ENCODE measurements at regions not wholly inside any gene's neighbourhood (a gene's known extent, or its start where the extent isn't known, plus 50 kb on each side); places are given as distances from the start of the nearest gene placed in this dataset.

DNA sequence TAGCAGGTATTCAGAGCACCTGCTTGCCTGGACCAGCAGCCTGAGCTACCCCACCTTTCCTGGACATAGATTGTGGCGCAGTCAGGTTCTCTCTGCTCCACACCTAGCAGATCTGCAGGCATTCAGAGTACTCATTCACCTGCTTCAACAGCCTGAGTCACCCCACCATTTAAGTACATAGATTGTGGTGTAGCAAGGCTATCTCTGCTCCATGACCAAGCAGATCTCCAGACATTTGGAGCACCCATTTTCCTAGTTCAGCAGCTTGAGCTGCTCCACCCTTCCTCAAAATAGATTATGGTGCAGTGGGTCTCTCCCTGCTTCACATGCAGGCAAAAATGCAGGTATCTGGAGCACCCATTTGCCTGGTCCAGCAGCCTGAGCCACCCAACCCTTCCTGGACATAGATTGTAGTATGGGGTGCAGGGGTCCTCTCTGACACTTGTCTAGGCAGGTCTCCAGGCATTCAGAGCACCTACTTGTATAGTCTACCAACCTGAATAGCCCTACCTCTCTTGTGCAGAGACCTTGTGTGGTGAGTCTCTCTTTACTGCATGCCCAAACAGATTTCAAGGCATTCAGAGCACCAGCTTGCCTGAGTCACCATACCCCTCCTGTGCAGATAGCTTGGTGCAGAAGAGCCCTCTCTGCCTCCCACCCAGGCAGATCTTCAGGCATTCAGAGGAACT lies 466.0 kb upstream of the THBS1 start:
- no peak for DNase-seq (ENCODE audit: low read depth, low spot score)

DNA sequence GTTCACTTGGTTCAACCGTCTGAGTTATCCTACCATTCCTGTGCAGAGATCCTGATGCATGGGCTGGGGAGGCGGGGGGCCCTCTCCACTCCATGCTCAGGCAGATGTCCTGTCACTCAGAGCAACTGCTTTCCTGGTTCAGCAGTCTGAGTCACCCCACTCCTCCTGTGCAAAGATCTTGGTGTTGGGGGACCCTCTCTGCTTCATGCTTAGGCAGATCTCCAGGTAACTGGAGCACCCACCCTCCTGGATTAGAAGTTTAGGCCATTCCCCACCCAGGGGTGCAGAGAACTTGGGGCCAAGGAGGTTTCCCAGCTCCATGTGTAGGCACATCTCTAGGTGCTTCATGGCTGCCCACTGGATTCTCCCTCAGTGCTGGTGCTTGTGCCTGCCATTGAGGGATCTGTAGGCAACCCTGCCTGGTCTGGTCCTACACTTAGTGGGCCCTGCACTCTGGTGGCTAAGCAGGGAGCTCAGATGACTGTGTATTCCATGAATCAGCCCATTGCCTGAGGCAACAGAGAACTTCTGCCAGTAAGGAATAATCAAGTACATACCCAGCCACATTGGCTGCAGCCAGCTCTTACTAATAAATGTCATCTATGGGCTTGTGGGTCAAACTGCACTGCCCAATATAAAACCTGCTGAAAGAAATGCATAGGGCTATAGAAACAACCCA lies 465.4 kb upstream of the THBS1 start:
- no peak for DNase-seq (ENCODE audit: low read depth, low spot score)

DNA sequence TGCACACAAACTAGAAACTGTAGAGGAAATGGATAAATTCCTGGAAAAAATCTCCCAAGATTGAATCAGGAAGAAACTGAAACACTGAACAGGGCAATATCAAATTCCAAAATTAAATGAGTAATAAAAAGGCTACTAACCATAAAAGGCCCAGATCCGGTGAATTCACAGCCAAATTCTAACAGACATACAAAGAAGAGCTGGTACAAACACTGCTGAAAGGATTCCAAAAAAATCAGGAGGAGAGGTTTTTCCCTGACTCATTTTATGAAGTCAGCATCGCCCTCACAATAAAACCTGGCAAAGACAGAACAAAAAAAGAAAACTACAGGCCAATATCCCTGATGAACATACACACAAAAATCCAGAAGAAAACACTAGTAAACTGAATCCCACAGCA lies 462.4 kb upstream of the THBS1 start:
- DNase-seq (ENCODE audit: low read depth, low spot score) = no peak

DNA sequence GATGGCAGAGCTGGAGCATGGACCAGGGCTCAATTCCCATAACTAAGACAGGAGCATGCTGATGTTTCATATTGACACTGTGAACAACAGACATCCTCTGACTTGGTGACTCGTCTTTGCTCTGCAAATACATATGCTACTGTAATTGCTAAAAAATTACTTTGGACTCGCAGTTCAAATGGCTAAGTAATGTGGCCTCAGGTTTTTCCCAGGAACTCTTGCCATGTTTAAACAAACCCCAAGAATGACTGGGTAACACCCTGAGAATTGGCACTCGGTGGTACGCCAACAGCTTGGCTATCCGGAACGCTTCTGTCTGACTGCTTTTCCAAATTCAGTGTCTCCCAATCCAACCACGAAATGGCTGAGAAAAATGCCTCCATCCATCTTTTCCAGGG lies 456.7 kb upstream of the THBS1 start:
- no peak for DNase-seq (ENCODE audit: low read depth, low spot score)

DNA sequence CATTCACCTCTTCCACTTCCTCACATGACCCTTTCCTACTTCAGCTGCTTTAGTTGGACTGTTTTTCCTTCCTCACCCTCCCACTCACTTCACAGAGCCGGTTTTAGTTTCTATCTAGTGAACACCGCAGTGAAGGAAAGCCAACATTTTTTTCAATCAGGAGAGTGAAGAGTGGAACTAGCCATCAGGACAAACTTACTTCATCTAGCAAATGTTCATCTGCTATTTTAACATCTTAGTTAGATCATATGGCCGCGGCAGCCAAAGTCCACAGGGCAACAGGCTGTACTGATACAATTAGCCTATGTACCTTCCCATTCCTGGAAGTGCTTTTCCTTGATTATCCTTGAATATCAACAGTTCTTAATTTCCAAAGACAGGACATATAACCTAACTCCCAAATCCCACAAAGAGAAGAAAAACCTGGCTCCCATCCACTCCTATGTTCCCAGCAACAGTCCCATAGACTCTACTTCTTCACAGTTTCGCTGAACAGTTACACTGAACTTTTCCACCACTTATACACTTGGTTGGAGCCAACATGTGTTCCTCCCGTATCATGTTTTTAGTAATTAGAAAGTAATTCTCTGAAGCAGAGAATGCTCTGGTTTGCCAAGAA lies 456.2 kb upstream of the THBS1 start:
- no peak for DNase-seq (ENCODE audit: low read depth, low spot score)

DNA sequence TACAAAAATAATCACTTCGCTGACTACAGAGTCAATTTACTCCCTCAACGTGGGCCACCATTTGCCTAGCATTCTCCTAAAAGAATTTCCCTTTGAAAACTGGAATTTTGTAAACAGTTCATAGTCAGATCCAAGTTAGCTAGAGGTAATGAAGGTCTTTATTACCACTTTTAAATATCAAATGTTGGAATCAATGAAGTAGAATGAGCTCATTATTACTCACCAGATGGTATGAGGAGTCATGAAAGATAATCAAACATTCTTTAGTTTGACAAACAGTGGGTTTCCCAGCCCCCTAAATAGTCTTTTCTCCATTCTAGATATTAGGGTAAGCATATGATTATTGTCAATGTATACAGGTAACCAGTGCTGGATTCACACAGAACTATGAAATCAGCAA lies 455.7 kb upstream of the THBS1 start:
- no peak for DNase-seq (ENCODE audit: low read depth, low spot score)

DNA sequence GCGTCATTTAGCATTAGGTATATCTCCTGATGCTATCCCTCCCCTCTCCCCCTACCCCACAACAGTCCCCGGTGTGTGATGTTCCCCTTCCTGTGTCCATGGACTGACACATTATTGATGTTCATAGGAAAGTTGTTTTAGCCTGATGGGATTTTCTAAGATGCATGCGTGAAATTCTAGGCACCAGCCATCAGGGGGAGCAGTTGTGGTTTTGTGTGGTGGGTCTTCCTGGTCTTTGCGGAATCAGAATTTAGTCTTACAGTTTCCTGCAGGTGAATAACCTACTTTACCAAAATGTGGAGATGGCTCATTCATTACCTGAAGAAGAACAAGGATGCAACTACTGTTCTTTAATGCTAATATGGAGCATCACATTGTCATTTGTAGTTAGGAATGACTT lies 455.0 kb upstream of the THBS1 start:
- DNase-seq (ENCODE audit: low read depth, low spot score) = no peak

DNA sequence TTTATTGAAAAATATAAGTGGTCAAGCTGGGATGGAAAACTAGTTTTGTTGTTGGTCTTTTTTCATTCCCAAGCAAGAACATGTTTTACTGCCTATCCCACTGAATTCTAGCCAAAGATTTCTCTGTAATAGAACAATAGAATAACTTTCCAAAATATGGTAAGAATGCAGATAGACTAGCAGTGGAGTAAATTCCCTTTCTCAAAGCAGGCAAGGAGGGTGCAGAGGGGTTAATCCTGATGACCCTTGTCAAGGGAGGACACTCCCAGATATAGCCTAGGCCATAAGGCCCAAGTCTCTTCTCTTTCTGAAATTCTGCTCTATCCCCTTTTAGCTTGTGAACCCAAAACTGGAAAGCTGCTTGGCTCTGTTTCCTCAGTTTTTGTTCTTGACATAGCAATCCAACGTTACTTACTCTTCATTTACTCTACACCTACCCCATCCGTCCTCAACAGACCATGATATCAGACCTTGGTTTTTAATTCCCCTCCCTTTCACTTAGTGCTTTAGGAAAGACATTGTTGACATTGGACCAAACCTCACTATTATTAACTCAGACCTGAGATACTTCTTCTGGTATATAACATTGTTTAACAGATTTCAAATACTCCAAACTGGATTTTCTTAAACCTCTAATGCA lies 453.6 kb upstream of the THBS1 start:
- DNase-seq (ENCODE audit: low read depth, low spot score) = no peak

DNA sequence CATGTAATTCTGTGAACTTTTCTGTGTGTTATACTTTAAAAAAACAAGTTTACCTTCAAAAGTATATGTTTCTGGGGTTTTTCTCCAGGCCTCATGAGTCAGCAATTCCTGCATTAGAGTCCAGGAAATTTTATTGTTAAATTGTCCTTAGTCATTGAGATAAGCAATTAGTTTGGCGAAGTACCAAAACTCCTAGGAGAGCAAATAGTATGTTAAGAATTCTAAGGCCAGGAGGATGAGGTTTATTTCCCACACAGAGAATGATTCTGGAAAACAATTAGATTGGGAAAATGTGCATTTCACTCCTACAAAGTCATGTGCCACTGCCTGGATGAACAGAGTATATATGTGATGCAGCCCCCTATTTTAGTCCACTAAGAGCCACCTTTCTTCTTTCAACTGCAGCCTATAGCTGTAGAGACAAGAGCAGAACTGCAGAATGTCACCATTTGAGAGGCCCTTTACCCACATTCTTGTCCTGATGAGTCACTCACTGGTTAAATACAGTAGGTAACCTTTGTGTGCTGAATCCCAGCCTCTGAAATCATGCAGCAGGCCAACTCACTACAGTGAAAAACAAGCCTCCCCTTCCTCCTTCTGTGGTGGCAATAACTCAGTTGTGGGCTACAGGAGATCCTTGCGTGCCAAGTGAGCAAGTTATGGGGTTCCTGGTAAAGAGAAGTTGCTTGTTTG lies 452.8 kb upstream of the THBS1 start:
- no peak for DNase-seq (ENCODE audit: low read depth, low spot score)

DNA sequence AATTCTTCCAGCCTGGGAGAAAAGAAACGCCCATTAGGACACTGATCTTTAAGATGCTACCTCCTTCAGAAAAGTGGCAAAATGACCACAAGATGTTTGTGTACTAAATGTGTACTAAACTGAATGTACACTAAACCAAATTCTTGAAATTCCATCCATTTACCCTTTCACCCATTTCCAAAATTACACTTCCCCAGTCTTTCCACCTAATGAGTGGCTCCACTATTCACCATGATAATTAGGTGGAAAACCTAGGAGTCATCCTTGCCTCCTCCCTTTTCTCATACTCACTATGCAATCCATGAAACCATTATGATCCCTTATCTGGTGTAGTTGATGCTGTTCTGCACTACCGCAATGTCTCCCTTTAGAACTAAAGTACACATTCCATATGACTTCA lies 452.1 kb upstream of the THBS1 start:
- no peak for DNase-seq (ENCODE audit: low read depth, low spot score)

DNA sequence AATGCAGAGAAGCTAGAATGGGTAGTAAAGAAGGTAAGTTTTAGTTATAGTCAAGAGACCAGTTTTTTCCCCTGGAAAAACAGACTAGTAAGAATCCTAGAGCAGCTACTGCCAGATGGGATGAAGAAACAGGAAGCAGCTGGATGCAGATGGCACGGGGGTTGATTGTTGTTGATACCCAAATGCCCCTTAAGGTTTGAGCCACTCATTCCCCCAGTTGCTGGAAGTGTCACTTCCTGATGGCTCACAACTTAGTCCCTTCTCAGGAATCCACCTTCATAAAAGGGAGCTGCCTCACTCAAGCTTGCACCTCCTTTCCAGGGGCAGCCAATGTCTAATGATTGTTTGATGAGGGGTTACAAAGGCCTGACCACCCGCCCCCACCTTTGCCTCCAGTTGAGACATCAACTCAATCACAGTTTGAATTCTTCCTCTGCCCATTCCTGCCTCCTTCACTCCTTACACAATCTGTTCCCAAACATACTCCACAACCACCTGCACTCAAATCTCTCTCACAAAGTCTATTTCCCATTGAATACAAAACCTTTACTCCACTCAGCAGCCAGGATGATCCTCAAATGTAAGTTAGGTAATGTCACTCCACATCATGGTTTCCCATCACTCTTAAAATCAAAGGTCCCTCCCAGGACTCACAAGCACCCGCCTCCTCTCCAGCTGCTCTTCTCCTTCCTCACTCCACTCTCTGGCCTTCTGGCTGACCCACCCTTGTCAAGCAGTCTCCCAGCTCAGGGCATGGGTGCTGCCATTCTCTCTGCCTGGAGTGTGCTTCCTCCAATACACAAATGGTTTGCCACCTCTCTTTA lies 450.1 kb upstream of the THBS1 start:
- DNase-seq (ENCODE audit: low read depth, low spot score) = no peak

DNA sequence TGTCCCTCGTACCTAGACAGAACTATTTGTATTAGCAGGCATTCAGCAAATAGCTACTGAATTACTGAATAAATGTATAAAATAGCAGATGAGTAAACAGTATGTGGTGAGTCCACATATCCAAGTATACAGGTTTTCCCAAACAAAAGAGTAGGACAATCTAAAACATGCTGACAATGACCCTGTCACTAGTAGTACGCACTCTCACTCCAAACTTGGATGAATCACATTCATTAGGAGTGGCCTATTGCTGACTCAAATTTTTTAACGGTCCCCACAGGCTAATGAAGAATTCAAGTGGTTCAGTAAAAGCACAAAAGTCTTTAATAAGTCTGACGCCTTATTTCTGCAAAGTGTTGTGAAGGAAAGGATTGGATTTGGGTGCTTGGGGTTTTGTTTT lies 449.3 kb upstream of the THBS1 start:
- no peak for DNase-seq (ENCODE audit: low read depth, low spot score)

DNA sequence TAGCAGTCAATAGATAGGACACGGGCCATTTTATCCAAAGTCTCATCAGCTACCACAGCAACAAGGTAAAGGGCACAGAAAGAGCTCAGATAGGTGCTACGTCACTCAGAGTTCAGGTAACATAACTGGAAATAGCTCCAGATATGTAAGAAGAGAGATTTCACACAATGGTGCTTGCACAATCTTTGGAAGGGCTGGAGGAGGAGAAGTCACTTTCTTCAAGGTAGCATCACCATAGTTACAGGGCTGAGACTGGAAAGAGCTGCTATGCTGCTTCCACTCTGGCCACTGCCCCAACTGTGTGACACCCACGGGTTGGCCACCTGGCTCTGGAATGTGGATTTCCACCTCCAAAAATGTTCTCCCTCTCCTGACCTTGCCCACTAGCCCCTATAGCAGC lies 448.8 kb upstream of the THBS1 start:
- no peak for DNase-seq (ENCODE audit: low read depth, low spot score)

DNA sequence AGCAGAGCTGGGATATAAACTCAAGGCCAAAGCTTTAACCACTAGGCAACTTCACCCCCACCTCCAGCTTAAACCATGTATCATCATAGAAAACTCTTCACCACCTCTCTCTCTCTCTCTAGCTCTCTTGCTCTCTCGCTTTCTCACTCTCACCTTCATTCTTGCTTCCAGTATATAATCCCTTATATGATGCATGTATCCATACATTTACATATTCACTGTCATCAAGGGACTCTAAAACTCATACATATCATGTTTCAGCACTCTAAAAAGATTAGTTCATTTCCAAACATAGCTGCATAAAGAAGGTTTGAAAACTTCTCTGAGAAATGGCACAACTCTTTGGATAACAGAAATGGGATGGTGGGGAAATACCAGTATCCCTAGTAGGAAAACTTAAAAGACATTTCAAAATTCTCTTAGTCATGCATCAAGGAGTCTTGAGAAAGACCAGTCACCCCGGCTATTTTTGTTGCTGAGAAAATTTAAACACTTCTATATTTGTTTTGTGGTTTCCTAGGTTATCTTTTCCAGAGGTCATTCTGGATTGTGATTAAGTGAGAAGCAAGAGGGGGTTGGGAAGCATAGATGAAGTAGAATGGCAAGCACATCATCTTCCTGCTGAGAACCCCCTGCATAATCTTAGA lies 447.8 kb upstream of the THBS1 start:
- no peak for DNase-seq (ENCODE audit: low read depth, low spot score)

DNA sequence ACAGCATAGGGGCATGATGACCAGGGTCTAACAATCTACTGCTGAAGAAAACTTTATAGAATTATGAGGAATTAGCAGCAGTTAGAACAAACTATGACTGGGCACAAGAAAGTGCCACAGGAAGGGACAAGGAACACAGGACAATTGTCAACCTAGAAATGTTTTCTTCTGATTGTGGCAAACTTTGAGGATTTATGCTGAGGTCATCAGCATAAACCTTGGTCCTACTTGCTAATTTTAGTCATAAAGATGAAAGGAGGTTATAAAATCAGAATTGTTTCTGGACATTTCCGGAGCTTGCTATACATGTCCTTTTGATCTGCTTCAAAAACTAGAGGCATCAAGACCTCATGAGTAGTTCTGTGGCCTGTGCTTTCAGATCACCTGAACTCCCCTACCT lies 446.6 kb upstream of the THBS1 start:
- no peak for DNase-seq (ENCODE audit: low read depth, low spot score)

DNA sequence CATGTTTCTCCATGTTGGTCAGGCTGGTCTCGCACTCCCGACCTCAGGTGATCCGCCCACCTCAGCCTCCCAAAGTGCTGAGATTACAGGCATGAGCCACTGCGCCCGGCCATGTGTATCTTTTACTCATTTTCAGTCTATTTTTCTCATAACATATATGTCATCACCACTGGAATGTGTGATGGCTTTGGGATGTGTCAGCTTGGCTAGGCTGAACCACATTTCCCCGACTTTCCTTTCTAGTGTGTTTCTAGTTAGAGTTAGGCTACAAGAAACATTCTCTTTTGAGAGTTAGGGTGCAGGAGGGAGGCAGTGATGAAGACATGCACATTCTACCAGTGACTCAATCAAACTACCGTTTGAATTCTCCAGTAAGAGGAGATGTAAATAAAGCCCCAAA lies 444.9 kb upstream of the THBS1 start:
- DNase-seq (ENCODE audit: low read depth, low spot score) = no peak

DNA sequence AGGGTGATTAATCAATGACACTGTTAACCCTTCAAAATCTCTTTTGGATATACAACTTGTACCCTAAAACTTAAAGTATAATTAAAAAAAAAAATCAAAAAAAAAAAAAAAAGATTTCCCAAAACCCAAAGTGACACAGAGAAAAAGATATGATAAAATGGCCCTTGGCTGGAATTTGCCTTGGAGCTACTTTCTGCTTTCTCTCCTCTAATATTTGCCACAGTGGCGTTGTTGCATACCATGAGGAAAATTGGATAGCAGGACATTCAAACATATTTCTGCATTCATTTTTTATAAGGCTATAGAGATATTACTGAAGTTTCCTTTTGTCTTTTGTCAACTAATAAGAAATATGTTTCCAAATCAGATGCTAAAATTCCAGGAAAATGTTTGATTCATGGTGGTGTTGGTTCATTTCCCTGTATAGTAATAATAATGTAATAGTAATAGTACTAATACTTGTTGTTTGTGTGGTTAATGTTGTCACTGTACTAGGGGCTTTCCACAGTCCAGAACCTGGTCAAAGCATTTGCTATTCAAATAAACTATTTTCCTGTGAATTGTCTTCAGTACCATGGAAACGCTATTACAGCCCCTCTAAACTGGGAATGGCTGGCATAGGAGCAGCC lies 441.3 kb upstream of the THBS1 start:
- no peak for DNase-seq (ENCODE audit: low read depth, low spot score)

DNA sequence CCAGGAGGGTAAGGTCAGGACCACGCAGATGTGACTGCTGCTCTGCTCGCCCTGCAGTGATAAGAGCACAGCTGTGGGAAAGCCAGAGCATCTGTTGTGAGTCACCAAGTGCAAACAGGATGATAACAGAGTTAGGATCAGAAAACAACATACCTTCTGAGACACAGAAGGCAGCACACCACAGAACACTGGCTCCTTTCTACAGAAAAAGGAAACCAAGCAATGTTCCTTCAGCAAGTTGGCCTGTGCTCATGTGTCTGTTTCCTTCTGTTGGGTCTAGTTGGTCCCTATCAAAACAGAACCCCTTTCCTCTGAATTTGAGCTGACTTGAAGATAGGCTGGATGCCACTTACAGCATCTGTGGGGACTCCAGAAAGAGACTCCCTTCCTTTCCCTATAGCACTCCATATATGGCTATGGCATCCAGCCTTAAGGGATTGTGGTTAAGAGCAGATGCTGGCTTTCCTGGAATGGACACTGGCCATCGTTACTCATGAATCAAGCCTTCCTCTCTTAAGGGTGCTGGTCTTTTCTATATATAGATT lies 440.7 kb upstream of the THBS1 start:
- DNase-seq (ENCODE audit: low read depth, low spot score) = no peak

DNA sequence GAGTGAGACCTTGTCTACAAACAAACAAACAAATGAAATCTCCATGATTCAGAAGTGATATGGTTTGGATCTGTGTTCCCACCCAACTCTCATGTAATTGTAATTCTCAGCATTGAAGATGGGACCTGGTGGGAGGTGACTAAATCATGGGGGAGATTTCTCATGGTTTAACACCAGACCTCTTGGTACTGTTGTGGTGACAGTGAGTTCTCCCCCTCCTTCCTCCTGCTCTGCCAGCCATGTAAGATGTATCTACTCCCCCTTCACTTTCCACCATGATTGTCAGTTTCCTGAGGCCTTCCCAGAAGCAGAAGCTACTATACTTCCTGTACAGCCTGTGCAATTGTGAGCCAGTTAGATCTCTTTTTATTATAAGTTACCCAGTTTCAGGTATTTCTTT lies 438.4 kb upstream of the THBS1 start:
- no peak for DNase-seq (ENCODE audit: low read depth, low spot score)

DNA sequence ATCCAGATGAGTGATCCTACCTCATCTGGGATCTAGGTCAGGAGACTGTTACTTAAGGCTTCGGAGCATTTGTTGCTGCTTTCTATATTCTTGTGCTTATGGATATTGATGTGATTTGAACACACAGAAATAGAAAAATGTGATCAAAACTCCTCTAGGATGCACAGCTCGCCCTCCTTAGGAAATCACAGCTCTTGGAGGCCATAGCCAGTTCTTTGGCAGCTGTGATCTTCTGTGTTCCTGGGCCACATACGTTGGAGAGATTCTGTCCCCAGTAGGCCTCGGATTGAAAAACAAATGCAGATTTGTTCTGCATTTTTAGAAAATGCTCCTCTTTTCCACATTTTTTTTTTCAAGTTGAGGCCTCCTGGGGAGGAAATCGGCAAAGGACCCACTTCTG lies 437.4 kb upstream of the THBS1 start:
- no peak for DNase-seq (ENCODE audit: low read depth, low spot score)
